ENCODE measurements at regions not wholly inside any gene's neighbourhood (a gene's known extent, or its start where the extent isn't known, plus 50 kb on each side); places are given as distances from the start of the nearest gene placed in this dataset.

- TF ChIP-seq CTCF (IDR thresholded peaks at IDR 0.05) = no peak
- TF ChIP-seq POLR2A (IDR thresholded peaks at IDR 0.05) = no peak
Measured at GRCh38 chr14:84410344-84410743, 1119.6 kb upstream of the FLRT2 start.
